Endothelial cell of umbilical vein (primary cell): ENCODE measurements at regions not wholly inside any gene's neighbourhood (a gene's known extent, or its start where the extent isn't known, plus 50 kb on each side); places are given as distances from the start of the nearest gene placed in this dataset.

ENCODE experiments used
- BruUV-seq: library from RNA; stranded (reverse); fragments of 400-500 nt; replicated peaks from 2 replicates; lab custom pipeline; 2021; lab: Mats Ljungman, UMichigan
- CTCF ChIA-PET: fragments of 300-600, 350-600 bp; sonication (Branson Sonifier 250); formaldehyde crosslinking; loops from one replicate; lab custom pipeline; 2021; ENCODE audit warnings: antibody characterized with exemption, inconsistent platforms; lab: Charles Lee
- POLR2A ChIA-PET: fragments of 300-600, 350-600 bp; sonication (Branson Sonifier 250); formaldehyde crosslinking; loops from one replicate; lab custom pipeline; 2021; ENCODE audit warnings: antibody characterized with exemption, inconsistent platforms; lab: Charles Lee
- DNase-seq: peaks from one replicate; pipeline ENCODE4 v3.0.0-alpha.2; 2011; ENCODE audit warnings: low read depth, low spot score
- FAIRE-seq: peaks from 2 replicates; lab custom pipeline; 2011; peaks lifted over from hg19 to GRCh38; lab: Jason Lieb, UNC
- H2AFZ ChIP-seq: 2 replicates; pipeline ENCODE4 v1.6.0; 2012; ENCODE audit warnings: low read depth, low read length, control low read depth, inconsistent platforms
- H3K27ac ChIP-seq: 2 replicates; pipeline ENCODE4 v1.5.1; 2011; ENCODE audit warnings: low read depth, mild to moderate bottlenecking, control low read depth, low read length, moderate library complexity; ENCODE audit not compliant: insufficient read depth
- H3K27me3 ChIP-seq, 2 experiments: 2 replicates each; pipeline versions ENCODE4 v1.6.0 to v1.6.1; 2011; ENCODE audit warnings: low read length in 2 of 2, mixed read lengths in 1 of 2; ENCODE audit not compliant: control insufficient read depth in 2 of 2, insufficient read depth in 2 of 2
- H3K36me3 ChIP-seq, 2 experiments: 2 replicates in 1 of 2; 3 replicates in 1 of 2; pipeline ENCODE4 v1.5.1; 2011; ENCODE audit warnings: low read length in 2 of 2, mild to moderate bottlenecking in 1 of 2, moderate library complexity in 1 of 2; ENCODE audit not compliant: control insufficient read depth in 2 of 2, insufficient read depth in 2 of 2; ENCODE audit errors: extremely low read depth in 1 of 2
- H3K4me1 ChIP-seq: 3 replicates; pipeline ENCODE4 v1.5.1; 2011; ENCODE audit warnings: mild to moderate bottlenecking, low read length; ENCODE audit not compliant: control insufficient read depth, insufficient read depth; ENCODE audit errors: extremely low read depth
- H3K4me2 ChIP-seq: 2 replicates; pipeline ENCODE4 v1.6.1; 2011; ENCODE audit warnings: low read length, control low read depth, mixed read lengths; ENCODE audit not compliant: insufficient read depth
- H3K4me3 ChIP-seq, 3 experiments: fragments of 200-600 bp in 1 of 3; sonication (generic), shearing (Covaris generic) in 1 of 3; replicated peaks in 1 of 3; 2 replicates each; pipeline ENCODE4 v1.5.1; 2011 to 2016; ENCODE audit warnings: control low read depth in 3 of 3, low read length in 3 of 3, mild to moderate bottlenecking in 2 of 3, inconsistent platforms in 1 of 3, low read depth in 1 of 3, moderate library complexity in 1 of 3; ENCODE audit not compliant: insufficient read depth in 1 of 3
- H3K79me2 ChIP-seq: 2 replicates; pipeline ENCODE4 v1.6.0; 2012; ENCODE audit warnings: low read length, inconsistent platforms; ENCODE audit not compliant: control insufficient read depth, insufficient read depth
- H3K9ac ChIP-seq: replicated peaks from 2 replicates; pipeline ENCODE3; 2011; ENCODE audit warnings: low read length, control low read depth; ENCODE audit not compliant: insufficient read depth; ENCODE audit errors: extremely low read depth
- H3K9me1 ChIP-seq: replicated peaks from 3 replicates; pipeline ENCODE4 v1.6.0; 2011; ENCODE audit warnings: mild to moderate bottlenecking, low read length; ENCODE audit not compliant: control insufficient read depth, insufficient read depth; ENCODE audit errors: extremely low read depth
- H3K9me3 ChIP-seq: replicated peaks from 2 replicates; pipeline ENCODE4 v1.5.1; 2012; ENCODE audit warnings: low read length, inconsistent platforms; ENCODE audit not compliant: control insufficient read depth, insufficient read depth
- H4K20me1 ChIP-seq: replicated peaks from 2 replicates; pipeline ENCODE3; 2011; ENCODE audit warnings: mild to moderate bottlenecking, low read length; ENCODE audit not compliant: control insufficient read depth, insufficient read depth; ENCODE audit errors: extremely low read depth
- CTCF ChIP-seq, 2 donors: IDR thresholded peaks; 1 replicate in 1 of 2; 2 replicates in 1 of 2; pipeline ENCODE4 v1.5.1; 2011; ENCODE audit warnings: low read length in 2 of 2, mild to moderate bottlenecking in 2 of 2, moderate library complexity in 2 of 2, control low read depth in 1 of 2, inconsistent platforms in 1 of 2, low read depth in 1 of 2; ENCODE audit not compliant: insufficient read depth in 1 of 2; ENCODE audit errors: extremely low read depth in 1 of 2
- EZH2 ChIP-seq: IDR thresholded peaks from 2 replicates; pipeline ENCODE4 v1.6.1; 2012; ENCODE audit warnings: borderline replicate concordance, low read depth, mild to moderate bottlenecking, moderate library complexity, low read length, inconsistent platforms; ENCODE audit not compliant: severe bottlenecking
- FOS ChIP-seq: IDR thresholded peaks from 2 replicates; pipeline ENCODE4 v1.6.1; 2011; ENCODE audit warnings: mild to moderate bottlenecking, low read length, moderate library complexity, borderline replicate concordance; ENCODE audit not compliant: insufficient read depth
- GATA2 ChIP-seq: IDR thresholded peaks from 2 replicates; pipeline ENCODE4 v1.7.0; 2011; ENCODE audit warnings: low read depth, mild to moderate bottlenecking, moderate library complexity, mixed read lengths, low read length; ENCODE audit not compliant: insufficient read length, insufficient read depth
- JUN ChIP-seq: IDR thresholded peaks from 2 replicates; pipeline ENCODE4 v1.6.1; 2011; ENCODE audit warnings: borderline replicate concordance, low read depth; ENCODE audit not compliant: insufficient read length, insufficient read depth
- MAX ChIP-seq: IDR thresholded peaks from 2 replicates; pipeline ENCODE4 v1.6.1; 2011; ENCODE audit not compliant: insufficient read depth, insufficient read length
- MYC ChIP-seq: IDR thresholded peaks from one replicate; pipeline ENCODE4 v1.6.1; 2011; ENCODE audit warnings: mild to moderate bottlenecking, low read depth, low read length
- POLR2A ChIP-seq: IDR thresholded peaks from 2 replicates; pipeline ENCODE4 v1.6.1; 2012; ENCODE audit warnings: low read depth, mild to moderate bottlenecking, control low read depth, low read length
- POLR2AphosphoS5 ChIP-seq: IDR thresholded peaks from 2 replicates; pipeline ENCODE4 v1.6.1; 2012; ENCODE audit warnings: low read depth, mild to moderate bottlenecking, control low read depth, low read length, moderate library complexity; ENCODE audit not compliant: insufficient read depth
- dilution Hi-C: fragments of 300-500 bp; cut with MboI; formaldehyde crosslinking; loops from one replicate; pipeline ENCODE4 v1.15.0; 2019; ENCODE audit warnings: low sequenced_read_pairs; ENCODE audit not compliant: extremely low pct_ligation_motif_present
- intact Hi-C: fragments of 100-400 bp; cut with micrococcal nuclease; formaldehyde crosslinking; loops from one replicate; pipeline ENCODE4 v1.10.0; 2022

- Histone ChIP-seq H3K4me2 (no peak overlapping the region), H3K27ac (no peak overlapping the region), H3K9ac (no peak overlapping the region), H3K4me3 (no peak overlapping the region), H3K36me3 (no peaks in the 10 kb centered on the region), H3K9me3 (no peaks in the 10 kb centered on the region), H2AFZ (no peak overlapping the region), H4K20me1 (no peaks in the 10 kb centered on the region), H3K9me1 (no peaks in the 10 kb centered on the region), H3K79me2 (no peaks in the 10 kb centered on the region), H3K27me3 (no peaks in the 10 kb centered on the region), H3K4me1 (no peaks in the 10 kb centered on the region)
- dilution Hi-C loops (no loop called here), intact Hi-C loops (no loop called here)
- ChIA-PET POLR2A (no interaction called here), CTCF (no interaction called here)
- TF ChIP-seq JUN (no peak), POLR2AphosphoS5 (no peak), CTCF (IDR thresholded peaks at IDR 0.05; ENCODE audit: extremely low read depth in 1 of 2, insufficient read depth in 1 of 2, low read depth in 1 of 2, low read length in 2 of 2) (no peak)
- BruUV-seq: no TSS peak
- DNase-seq: no peak
- FAIRE-seq: no peak
Measured at GRCh38 chr1:118494998-118495397, 310.0 kb upstream of the SPAG17 start.

GRCh38 chr1:118488787-118489186 lies 303.8 kb upstream of the SPAG17 start:
- ChIA-PET CTCF (no interaction called here), POLR2A (no interaction called here)
- no peaks in the 10 kb centered on the region for H3K4me1 ChIP-seq
- intact Hi-C loops (no loop called here), dilution Hi-C loops (no loop called here)
- no peak overlapping the region for H3K4me2 ChIP-seq
- no peaks in the 10 kb centered on the region for H3K36me3 ChIP-seq
- no peak overlapping the region for H2AFZ ChIP-seq
- H3K9me3 ChIP-seq: no peaks in the 10 kb centered on the region
- H3K27me3 ChIP-seq: no peaks in the 10 kb centered on the region
- TF ChIP-seq GATA2 (no peak), JUN (no peak), MAX (no peak), FOS (no peak), CTCF (IDR thresholded peaks at IDR 0.05; ENCODE audit: extremely low read depth in 1 of 2, insufficient read depth in 1 of 2, low read depth in 1 of 2, low read length in 2 of 2) (no peak), POLR2A (no peak), POLR2AphosphoS5 (no peak), MYC (no peak), EZH2 (no peak)
- H3K4me3 ChIP-seq: no peak overlapping the region
- H3K9me1 ChIP-seq: no peaks in the 10 kb centered on the region
- no peaks in the 10 kb centered on the region for H4K20me1 ChIP-seq
- FAIRE-seq (no peak), DNase-seq (no peak)
- H3K79me2 ChIP-seq: no peaks in the 10 kb centered on the region
- H3K27ac ChIP-seq: no peak overlapping the region
- BruUV-seq: no TSS peak
- H3K9ac ChIP-seq: no peak overlapping the region
